ENCODE measurements at regions not wholly inside any gene's neighbourhood (a gene's known extent, or its start where the extent isn't known, plus 50 kb on each side); places are given as distances from the start of the nearest gene placed in this dataset.

GRCh38 chr22:47623763-47624148, 861.3 kb downstream of the TBC1D22A start:
- TF ChIP-seq CTCF (conservative IDR thresholded peaks at IDR 0.05) = no peak
- H3K27ac ChIP-seq = no peak overlapping the region

GRCh38 chr22:47623066-47623762, 860.8 kb downstream of the TBC1D22A start:
- no peak overlapping the region for H3K27ac ChIP-seq
- no peak for TF ChIP-seq CTCF (conservative IDR thresholded peaks at IDR 0.05)

GRCh38 chr22:47622541-47622940, 860.1 kb downstream of the TBC1D22A start:
- no peak for TF ChIP-seq CTCF (conservative IDR thresholded peaks at IDR 0.05)
- H3K27ac ChIP-seq = no peak overlapping the region

- TF ChIP-seq CTCF (conservative IDR thresholded peaks at IDR 0.05) = no peak
- no peak overlapping the region for H3K27ac ChIP-seq
Observed at GRCh38 chr22:47621253-47621652, 858.8 kb downstream of the TBC1D22A start.

- no peak overlapping the region for H3K27ac ChIP-seq
- TF ChIP-seq CTCF (conservative IDR thresholded peaks at IDR 0.05) = no peak
Observed at GRCh38 chr22:47620391-47620790, 857.9 kb downstream of the TBC1D22A start.

- H3K27ac ChIP-seq = no peak overlapping the region
- TF ChIP-seq CTCF (conservative IDR thresholded peaks at IDR 0.05) = no peak
Observed at GRCh38 chr22:47619631-47620030, 857.2 kb downstream of the TBC1D22A start.

- TF ChIP-seq CTCF (conservative IDR thresholded peaks at IDR 0.05) = no peak
- H3K27ac ChIP-seq = no peak overlapping the region
Observed at GRCh38 chr22:47618180-47619010, 855.9 kb downstream of the TBC1D22A start.

Measured in VCaP (cell line).